C4-2B (cell line): ENCODE measurements at regions not wholly inside any gene's neighbourhood (a gene's known extent, or its start where the extent isn't known, plus 50 kb on each side); places are given as distances from the start of the nearest gene placed in this dataset.

Experiments
- ZFX ChIP-seq: fragments of 450-650 bp; IDR thresholded peaks from 2 replicates; pipeline ENCODE4 v1.6.1; 2017
- TF ChIP-seq, protein P1 (sequence below): fragments of 450-650 bp; conservative IDR thresholded peaks from 2 replicates; pipeline ENCODE4 v1.5.1; 2017; ENCODE audit warnings: mild to moderate bottlenecking

DNA sequence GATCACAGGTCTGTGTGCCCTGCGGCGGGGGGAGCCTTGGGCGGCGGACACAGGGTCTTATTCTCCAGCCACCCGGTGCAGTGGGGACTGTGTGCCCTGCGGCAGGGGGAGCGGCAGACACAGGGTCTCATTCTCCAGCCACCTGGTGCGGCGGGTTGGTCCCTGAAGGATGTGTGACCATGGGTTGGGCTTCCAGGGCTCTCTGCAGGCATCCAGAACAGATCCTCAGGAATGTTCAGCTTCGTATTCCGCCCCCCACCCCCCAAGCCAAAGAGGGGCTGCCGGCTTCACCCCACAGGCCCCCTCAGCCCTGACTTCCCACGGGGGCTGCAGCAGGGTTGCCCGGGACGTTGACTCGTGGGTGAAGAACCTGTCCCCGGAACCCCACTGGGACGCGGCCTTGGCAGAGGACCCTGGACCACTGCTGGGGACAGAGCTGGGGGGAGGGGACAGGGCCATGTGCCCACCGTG lies 154.5 kb upstream of the PPP2R2D start:
- TF ChIP-seq, protein P1, sequence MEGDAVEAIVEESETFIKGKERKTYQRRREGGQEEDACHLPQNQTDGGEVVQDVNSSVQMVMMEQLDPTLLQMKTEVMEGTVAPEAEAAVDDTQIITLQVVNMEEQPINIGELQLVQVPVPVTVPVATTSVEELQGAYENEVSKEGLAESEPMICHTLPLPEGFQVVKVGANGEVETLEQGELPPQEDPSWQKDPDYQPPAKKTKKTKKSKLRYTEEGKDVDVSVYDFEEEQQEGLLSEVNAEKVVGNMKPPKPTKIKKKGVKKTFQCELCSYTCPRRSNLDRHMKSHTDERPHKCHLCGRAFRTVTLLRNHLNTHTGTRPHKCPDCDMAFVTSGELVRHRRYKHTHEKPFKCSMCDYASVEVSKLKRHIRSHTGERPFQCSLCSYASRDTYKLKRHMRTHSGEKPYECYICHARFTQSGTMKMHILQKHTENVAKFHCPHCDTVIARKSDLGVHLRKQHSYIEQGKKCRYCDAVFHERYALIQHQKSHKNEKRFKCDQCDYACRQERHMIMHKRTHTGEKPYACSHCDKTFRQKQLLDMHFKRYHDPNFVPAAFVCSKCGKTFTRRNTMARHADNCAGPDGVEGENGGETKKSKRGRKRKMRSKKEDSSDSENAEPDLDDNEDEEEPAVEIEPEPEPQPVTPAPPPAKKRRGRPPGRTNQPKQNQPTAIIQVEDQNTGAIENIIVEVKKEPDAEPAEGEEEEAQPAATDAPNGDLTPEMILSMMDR, result no peak
- no peak for TF ChIP-seq ZFX
